Fibroblast of skin of left biceps (primary cell): ENCODE measurements at regions not wholly inside any gene's neighbourhood (a gene's known extent, or its start where the extent isn't known, plus 50 kb on each side); places are given as distances from the start of the nearest gene placed in this dataset.

Source experiments
- DNase-seq, 2 experiments: peaks; one replicate each; pipeline ENCODE4 v3.0.0-alpha.2; 2013; ENCODE audit warnings: low read depth in 2 of 2

DNA sequence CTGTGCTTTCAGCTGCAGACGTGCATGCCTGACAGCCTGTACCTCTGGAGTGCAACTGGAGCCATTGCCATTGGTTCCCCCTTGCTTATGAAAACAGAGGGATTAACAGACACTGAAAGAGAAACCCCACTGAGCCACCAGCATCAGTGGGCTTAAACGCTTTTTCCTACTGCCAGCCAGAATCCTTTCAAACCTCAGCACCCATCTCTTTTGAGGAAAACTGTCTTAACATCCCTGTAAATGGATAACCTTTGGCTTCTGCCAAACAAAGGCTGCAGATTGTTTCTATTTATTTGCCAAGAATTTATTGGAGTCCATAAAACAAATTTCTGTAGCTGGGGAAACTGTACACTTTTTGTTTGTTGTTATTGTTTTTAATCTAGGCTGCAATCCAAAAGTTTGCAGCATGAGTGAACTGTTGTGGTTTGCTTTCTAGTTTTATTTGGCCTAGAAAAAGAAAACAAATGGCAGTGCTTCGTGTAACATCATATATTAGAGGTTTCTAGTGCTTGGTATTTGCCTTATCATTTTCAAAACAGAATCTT, 369.2 kb upstream of the IL12A start:
- no peak for DNase-seq

DNA sequence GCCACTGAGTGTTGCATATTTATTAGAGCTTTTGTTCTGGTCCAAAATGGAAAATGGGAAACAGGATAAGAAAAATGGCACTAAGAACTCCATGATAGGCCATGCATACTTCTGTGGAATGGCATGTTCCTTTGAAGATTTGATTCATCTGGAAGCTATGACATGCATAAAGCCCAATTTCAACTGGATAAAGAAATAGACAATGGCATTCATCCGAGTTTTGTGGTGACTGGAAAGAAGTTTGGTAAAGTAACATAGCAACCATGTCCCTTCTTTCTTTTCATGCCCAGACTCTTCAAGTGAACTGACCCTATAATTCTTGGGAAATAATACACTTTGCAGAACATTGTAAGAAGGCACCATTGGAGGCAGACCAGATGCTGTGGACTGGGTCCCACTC, 368.4 kb upstream of the IL12A start:
- no peak for DNase-seq

DNA sequence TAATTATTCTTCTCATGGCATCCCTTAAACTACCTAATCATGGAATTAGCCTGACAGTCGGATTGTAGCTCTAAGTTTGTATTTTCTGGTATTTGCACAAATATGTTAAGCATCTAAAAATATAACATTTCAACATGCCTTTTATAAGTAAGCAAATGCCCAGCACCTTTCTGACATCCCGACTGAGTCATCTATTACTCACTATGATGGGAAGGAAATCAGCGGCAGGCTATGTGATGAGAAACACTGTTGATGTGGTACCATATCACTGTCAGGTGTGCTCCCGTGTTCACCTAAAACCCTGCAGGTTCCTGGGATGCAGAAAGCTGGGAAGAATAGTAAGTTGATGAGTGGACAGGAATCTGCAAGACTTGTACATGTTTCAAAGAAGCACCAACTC, 367.8 kb upstream of the IL12A start:
- peak in 1 of 2 experiments; percentile 37 for DNase-seq

DNA sequence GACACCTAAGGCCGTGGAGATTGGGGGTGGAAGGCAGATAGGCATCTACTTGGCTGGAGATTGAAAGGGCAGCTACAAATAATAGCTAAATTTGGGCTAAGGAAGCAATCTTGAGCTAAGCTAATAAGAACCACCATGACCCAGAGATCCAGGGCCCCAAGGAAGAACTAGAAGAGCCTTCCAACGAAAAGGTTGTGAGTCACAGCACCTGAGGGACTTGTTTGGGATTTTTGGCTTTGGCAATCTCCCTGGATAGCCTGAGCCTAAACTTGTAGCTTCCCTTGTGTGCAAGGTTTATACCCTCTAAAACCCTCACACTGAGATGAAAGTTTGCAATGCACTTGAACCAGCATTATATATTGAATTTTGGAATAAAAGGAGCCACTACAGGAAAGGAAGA, 364.0 kb upstream of the IL12A start:
- DNase-seq = no peak

DNA sequence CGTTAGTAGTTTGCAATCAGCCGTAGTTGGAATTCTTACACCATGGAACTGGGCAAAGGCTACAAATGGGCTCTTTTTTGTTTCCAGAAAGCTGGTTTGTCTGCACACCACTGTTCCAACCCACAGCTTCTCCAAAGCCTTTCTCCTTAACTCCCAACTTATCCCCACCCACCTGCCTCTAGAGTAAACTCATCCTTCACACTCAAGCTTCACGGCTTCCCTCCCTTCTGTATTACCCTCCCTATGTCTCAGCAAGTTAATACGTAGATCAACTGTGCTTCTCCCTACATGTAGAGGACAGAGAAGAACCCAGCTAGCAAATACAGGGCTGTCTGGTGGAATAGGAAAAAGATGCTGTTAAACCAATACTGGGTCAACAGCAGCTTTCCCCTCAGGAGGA, 363.0 kb upstream of the IL12A start:
- DNase-seq = no peak

DNA sequence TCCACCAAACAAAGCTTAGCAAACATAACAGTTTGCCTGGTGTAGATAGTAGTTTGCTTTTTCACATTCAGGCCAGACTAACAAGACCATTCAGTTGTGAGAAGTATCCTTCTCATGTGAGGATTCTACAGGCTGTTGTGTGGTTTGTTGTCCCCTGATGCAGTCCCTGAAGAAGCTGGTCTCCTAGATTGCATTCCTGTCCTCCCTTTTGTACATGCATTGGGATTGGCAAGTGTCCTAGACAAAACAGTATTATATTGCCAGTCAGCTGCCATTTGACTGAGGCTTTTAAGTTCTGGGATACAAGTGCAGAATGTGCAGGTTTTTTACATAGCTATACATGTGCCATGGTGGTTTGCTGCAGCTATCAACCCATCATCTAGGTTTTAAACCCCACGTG, 362.0 kb upstream of the IL12A start:
- DNase-seq = no peak

DNA sequence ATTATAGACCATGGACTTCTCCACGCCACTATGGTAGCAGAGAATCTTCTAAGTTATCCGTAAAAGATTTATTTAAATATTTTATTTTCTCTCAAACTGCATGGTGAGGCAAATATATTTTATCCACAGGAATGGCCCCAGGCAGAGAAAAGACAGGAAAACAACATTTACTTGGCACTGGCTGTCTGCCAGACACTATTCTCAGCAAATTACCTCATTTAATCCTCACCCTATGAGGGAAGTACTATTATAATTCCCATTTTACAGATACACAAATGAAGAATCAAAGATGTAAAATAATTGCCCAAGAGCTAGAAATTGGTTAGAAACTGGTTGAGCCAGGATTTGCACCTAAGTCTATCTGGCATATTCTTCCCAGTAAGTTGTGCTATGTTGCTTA, 361.4 kb upstream of the IL12A start:
- DNase-seq = no peak

DNA sequence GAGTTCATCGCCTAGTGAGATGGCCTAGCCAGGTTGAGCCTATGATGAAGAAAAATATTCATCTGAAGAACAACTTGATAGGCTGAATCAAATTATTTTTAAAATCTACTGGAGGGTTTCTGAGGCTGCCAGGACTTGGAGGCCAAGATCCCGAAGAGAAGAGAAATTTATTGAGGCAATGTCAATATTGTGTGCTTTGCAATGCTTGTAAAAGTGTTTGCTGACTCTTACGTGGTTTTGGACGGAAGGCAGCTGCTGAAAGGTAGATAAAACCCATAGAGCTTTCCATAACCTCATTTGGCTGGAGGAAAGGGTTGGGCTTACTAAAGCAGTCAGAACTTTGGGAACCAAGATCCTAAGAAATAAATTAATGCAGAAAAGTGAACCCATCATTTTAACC, 361.0 kb upstream of the IL12A start:
- no peak for DNase-seq

DNA sequence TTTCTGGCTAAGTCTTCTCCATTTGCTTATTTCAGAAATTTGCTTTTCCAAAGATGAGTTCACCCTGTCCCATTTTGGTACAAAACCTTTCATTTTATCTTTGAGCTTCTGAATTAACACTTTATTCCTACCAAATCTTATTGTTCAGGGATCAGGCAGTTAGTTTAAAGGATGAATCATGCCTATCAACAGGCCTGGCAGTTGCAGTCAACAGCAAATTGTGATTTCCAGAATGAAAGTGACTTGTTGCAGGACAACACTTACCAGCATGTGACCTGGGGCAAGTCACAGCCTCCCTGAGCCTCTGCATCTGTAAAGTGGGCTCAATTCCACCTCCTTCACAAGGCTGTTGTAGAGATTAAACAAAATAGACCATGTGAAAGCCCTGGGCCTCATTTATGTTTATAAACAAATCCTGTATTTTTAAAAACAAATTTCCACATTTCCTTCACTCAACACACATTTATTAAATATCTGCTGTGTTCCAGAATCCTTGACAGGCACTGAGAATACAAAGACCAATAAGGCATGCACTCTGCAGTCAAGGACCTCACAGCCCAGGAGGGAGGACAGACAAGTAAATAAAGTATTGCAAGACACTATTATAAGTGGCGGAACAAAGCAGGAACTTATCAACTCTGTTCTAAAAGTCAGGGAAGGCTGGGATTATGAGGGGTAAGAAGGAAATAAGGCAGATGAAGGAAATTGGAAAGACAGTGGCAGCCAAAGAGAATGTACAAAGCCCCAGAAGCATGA, 359.1 kb upstream of the IL12A start:
- DNase-seq = no peak

DNA sequence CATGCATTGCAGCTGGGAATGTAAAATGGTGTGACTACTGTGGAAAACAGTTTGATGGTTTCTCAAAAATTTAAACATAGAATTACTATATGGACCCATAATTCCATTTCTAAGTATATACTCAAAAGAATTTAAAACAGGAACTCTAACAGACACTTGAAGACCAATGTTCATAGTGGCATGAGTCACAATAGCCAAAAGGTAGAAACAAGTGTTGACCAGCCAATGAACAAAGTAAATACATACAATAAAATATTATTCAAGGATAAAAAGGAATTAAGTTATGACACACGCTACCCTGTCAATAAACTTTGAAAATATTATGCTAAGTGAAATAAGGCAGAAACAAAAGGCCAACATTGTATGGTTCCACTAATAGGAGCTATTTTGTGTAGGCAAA, 357.4 kb upstream of the IL12A start:
- no peak for DNase-seq

DNA sequence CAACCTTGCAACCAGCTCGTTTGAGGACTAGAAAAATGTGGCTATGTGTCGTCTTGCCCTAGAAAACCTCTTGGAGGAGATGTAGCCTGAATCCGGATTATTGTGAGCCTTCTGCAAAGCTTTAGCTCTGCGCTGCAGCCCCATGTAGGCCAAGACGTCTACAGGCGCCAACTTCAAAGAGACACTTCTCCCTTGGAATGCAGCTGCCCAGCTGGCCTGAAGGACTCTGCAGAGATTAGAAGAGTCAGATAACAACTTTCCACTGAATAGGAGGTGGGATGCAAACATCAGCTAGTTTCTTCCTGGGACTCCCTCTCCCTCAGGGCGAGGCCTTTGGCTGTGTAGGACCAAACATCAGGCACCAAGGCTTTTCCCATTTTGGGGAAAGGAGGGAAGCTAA, 356.5 kb upstream of the IL12A start:
- DNase-seq = no peak

DNA sequence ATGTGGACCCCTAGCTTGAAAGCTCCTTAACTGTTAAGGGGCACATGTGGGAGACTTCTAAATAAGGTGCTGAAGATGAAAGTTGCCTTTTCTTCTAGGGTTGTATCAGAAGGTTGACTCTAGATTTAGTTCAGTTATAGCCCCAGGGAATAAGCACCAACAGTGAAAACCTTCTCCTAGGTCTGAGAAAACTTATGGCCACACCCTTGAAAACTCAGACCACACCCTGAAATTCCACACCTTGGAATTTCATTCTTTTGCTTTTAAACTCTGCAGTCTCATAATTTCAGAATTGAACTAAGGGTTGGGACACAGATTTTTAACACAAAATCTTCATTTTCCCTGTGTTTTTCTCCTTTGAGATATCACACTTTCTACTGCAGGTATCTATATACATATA, 355.8 kb upstream of the IL12A start:
- DNase-seq = no peak

DNA sequence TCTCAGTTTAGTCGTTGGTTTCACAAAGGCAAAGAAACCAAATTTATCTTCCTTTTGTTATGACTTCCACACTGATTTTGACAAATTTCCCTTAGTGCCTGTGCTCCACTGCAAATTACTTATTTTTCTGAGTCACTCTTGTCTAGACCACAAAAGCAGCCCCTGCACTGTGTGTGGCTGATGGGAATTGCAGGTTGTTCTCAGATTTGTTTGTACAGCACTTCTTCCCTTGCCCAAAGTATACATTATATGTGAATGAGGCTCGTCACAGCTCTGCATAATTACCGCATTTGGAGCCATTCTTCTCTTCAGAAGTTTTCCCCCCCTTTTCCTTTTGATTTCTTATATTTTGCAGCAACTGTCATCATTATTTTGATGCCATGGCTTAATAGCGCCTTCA, 354.2 kb upstream of the IL12A start:
- no peak for DNase-seq

DNA sequence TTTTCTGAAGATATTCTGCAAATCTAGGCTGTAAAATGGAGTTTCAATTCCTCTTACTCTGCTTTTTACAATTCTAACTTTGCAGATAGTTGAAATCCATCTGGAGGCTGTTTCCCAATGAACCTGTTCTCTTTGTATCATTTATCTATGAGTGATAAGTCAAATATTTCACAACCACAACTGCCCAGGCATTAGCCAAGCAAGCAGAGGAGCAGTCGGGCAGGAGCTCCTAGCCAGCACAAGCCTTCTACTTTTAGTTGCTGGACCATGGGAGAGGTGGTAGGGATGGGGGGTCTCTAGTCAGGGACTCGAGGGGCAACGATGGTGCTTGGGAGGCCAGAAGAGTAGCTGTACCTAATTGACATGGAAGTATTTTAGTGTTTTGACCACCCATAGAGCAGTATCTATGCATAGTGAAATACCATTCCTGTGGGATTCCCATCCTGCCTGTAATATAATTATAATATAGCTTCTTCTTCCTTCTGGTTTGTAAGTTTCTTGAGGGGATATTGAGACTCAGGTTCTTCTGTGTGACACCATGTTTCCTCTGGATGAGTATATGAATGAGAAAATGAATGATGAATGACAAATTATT, 353.5 kb upstream of the IL12A start:
- DNase-seq = no peak

DNA sequence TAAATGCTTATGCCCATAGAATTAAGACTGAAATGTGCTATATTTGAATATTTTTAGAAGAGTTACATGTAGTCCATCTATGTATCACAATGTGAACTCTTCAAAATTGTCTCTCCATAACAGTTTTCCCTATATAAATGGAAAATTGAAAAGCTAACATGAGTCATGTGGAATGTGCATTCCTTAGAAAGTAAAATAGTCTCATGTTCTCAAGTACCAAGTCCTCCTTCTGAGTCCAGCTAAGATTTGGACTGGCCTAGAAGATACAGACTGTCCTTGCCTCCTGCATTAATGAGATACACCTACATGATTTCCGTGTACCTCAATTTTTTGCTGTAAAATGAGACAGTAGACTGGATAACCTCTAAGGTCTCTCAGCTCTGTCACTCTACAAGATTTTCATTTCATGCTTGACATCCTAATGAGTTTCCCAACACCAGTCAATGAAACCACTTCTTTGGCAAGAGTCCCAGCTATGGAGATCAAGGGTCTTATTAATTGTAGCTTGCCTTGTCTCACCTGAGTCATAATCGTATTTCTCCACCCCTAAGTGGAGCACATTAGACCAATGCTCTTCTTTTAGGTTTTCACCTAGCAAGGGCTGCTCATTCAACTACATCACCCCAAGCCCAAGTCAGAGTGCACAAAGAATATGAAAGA, 350.6 kb upstream of the IL12A start:
- DNase-seq = peak; percentile 36 to 49

DNA sequence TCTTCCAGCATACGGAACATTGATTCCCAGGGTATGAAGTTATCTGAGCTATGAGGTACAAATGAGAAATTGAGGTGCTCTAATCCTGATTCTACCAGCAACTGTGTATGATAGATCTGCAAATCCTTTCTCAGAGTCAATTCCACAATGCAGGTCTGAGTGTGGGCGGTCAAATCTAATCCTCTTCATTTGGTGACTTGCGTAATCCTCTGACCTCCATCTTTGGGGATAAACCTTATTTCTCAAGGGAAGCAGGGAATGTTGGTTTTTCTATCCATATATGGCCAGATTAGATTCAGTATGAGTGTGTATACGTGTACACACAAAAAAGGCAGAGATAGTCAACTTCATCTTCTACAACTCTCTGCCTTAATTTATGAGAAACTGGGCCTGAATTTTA, 348.4 kb upstream of the IL12A start:
- DNase-seq = no peak

DNA sequence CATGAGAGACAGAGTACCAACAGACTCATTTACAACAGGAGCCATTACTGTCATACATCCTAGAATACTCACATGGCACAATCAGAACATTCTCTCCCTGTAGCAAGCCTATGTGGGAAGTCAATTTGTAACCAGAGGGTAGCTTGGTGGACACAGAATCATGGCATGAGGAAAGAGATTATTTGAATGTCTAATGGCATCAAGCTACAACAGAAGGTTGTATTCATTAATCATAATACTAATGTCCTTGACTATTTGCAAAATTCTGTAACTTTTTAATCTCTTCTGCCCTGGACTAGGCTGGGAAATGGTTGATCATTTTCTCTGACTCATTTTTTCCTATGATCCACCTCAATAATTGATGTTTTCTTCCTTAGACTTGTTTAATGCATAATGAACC, 345.2 kb upstream of the IL12A start:
- no peak for DNase-seq

DNA sequence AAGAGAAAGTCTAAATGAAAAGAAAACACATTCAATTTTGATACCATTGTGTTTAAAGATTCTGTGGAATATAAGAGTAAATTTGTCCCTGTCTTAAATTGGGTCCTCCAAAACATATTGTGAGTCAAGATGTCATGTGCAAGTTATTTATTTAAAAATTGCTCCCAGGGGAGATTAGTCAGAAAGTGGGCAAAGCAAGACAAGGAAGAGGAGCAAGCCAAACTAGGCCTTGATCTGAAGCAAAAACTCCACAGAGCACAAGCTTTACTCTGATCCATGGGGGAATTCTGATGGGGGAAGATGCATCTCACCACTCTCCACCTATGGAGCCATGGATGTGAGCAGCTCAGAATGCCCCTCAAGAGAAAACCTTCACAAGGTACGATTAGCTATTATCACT, 342.8 kb upstream of the IL12A start:
- peak; percentile 27 to 29 for DNase-seq

DNA sequence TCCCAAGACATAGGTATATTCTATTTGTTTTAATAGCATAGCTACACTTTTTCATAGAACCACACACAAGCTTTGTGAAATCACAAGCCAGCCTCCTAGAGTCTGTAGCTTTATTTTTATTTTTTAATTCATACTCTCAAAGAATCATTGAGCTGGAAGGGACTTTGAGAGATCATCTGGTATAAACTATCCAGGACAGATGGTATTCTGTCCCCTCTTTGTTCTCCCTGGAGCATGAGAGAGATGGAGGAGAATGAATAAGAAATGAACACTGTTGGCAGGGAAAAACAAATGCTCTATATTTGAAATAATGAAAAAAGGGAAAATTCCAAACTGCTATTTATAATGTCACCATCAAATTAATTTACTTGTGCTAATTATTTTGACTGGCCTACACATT, 338.7 kb upstream of the IL12A start:
- DNase-seq = no peak

DNA sequence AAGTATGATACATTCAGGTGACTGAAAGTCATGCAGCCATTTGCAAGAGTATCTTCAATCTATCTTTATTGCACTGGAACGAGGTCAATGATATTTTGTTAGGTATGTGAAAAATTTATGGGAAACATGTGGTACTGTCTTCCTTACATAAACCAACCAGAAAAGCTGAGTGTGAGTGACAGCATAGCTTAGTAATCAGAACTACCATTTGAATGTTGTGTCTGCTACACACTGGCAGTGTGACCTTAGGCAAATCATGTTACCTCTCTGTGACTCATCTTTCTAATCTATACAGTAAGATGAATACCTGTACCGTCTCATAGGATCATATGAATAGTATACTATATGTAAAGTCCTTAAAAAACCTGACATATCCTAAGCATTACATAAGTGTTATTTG, 337.9 kb upstream of the IL12A start:
- no peak for DNase-seq

DNA sequence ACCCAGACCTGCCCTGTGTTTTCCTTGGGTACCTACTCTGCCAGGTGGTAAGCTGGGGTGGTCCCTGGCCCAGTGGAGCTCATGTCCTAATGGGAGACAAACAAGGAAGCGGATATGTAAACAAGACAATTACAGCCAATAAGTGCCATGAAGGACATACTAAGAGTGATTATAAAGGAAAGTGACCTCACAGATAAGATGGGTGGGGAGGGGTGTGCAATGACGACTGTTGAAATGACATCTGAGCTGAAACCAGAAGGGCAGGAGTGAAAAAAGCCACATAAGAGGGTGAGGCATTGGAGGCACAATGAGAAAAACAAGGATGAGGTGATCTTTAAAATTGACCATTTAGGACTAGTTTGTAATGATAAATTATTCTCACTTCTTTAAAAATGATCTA, 336.2 kb upstream of the IL12A start:
- DNase-seq = no peak

DNA sequence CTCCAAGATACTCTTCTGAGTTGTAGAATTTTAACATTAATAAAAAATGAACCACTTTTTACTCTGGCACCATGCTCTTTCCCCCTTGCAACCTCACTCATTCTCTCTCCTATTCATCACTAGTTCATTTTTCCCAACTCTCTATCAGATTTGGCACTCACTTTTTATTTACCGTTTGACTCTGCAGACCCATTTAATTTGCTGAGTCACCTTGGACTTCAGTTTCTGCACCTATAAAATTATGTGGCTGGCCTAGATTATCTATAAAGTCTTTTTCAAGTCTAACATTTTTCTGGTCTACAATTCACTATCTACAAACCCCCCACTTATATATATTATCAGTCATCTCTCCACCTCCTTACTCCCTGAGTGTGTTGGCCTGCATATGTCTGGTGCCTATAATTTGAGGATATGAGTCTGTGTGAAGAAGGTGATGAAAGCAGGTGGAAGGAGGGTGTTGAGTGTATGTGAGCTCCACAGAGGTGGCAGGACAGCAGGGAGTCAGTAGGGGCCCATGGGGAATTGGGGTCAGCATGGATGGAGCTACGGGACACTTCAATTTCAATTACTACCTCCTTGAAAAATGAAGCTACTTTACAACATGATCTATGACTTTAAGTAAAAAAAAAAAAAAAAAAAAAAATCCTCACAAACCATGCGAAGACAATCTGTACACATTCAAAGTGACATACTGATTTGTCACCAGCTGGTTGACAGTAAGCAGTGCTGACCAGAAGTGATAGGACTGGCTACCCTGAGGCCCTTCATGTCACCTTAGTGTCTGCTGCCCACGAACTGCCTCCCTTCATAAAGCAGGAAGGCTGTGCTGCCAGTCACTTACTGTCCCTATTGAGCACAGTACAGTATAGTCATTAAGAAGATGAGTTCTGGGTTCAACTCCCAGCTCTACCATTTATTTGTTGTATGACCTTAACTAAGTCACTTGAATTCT, 334.2 kb upstream of the IL12A start:
- DNase-seq = no peak
